ENCODE measurements at regions not wholly inside any gene's neighbourhood (a gene's known extent, or its start where the extent isn't known, plus 50 kb on each side); places are given as distances from the start of the nearest gene placed in this dataset.

DNA sequence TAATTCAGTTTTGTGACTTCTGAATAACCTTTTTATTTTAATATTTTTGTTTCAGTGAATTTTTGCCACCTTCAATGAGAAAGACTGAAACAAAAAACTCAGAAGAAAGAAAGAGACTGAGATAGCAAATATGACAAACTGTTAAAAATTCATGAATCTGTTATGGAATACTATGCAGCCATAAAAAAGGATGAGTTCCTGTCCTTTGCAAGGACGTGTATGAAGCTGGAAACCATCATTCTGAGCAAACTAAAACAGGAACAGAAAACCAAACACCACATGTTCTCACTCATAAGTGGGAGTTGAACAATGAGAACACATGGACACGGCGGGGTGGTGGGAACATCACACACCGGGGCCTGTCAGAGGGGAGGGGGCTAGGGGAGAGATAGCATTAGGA lies 193.4 kb upstream of the FGGY start:
- Histone ChIP-seq H3F3A (ENCODE audit: insufficient read depth, low read length, poor library complexity, severe bottlenecking) (no peaks in the 10 kb centered on the region), H3K36me3 (ENCODE audit: insufficient read depth, low read length) (no peaks in the 10 kb centered on the region), H3K9ac (ENCODE audit: low read length) (no peak overlapping the region), H3K9me3 (ENCODE audit: low read length) (no peaks in the 10 kb centered on the region), H4K20me1 (ENCODE audit: insufficient read depth) (no peaks in the 10 kb centered on the region), H2AFZ (ENCODE audit: low read depth, low read length) (no peak overlapping the region), H3K27ac (ENCODE audit: low read length) (no peak overlapping the region), H3K79me2 (replicated peaks; ENCODE audit: insufficient read depth, low read length) (no peaks in the 10 kb centered on the region), H3K27me3 (ENCODE audit: insufficient read depth, low read depth, low read length) (no peaks in the 10 kb centered on the region), H3K9me2 (ENCODE audit: insufficient read depth, low read length) (no peaks in the 10 kb centered on the region), H3K4me2 (ENCODE audit: low read length) (no peak overlapping the region), H3K4me3 (ENCODE audit: low read length) (no peak overlapping the region)
- TF ChIP-seq, protein P1, sequence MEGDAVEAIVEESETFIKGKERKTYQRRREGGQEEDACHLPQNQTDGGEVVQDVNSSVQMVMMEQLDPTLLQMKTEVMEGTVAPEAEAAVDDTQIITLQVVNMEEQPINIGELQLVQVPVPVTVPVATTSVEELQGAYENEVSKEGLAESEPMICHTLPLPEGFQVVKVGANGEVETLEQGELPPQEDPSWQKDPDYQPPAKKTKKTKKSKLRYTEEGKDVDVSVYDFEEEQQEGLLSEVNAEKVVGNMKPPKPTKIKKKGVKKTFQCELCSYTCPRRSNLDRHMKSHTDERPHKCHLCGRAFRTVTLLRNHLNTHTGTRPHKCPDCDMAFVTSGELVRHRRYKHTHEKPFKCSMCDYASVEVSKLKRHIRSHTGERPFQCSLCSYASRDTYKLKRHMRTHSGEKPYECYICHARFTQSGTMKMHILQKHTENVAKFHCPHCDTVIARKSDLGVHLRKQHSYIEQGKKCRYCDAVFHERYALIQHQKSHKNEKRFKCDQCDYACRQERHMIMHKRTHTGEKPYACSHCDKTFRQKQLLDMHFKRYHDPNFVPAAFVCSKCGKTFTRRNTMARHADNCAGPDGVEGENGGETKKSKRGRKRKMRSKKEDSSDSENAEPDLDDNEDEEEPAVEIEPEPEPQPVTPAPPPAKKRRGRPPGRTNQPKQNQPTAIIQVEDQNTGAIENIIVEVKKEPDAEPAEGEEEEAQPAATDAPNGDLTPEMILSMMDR (IDR thresholded peaks at IDR 0.05; ENCODE audit: poor library complexity, severe bottlenecking): no peak
- no peak for TF ChIP-seq SMC3 (conservative IDR thresholded peaks at IDR 0.05; ENCODE audit: poor library complexity)
- TF ChIP-seq, protein P2, sequence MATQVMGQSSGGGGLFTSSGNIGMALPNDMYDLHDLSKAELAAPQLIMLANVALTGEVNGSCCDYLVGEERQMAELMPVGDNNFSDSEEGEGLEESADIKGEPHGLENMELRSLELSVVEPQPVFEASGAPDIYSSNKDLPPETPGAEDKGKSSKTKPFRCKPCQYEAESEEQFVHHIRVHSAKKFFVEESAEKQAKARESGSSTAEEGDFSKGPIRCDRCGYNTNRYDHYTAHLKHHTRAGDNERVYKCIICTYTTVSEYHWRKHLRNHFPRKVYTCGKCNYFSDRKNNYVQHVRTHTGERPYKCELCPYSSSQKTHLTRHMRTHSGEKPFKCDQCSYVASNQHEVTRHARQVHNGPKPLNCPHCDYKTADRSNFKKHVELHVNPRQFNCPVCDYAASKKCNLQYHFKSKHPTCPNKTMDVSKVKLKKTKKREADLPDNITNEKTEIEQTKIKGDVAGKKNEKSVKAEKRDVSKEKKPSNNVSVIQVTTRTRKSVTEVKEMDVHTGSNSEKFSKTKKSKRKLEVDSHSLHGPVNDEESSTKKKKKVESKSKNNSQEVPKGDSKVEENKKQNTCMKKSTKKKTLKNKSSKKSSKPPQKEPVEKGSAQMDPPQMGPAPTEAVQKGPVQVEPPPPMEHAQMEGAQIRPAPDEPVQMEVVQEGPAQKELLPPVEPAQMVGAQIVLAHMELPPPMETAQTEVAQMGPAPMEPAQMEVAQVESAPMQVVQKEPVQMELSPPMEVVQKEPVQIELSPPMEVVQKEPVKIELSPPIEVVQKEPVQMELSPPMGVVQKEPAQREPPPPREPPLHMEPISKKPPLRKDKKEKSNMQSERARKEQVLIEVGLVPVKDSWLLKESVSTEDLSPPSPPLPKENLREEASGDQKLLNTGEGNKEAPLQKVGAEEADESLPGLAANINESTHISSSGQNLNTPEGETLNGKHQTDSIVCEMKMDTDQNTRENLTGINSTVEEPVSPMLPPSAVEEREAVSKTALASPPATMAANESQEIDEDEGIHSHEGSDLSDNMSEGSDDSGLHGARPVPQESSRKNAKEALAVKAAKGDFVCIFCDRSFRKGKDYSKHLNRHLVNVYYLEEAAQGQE (IDR thresholded peaks at IDR 0.05; ENCODE audit: borderline replicate concordance): no peak

DNA sequence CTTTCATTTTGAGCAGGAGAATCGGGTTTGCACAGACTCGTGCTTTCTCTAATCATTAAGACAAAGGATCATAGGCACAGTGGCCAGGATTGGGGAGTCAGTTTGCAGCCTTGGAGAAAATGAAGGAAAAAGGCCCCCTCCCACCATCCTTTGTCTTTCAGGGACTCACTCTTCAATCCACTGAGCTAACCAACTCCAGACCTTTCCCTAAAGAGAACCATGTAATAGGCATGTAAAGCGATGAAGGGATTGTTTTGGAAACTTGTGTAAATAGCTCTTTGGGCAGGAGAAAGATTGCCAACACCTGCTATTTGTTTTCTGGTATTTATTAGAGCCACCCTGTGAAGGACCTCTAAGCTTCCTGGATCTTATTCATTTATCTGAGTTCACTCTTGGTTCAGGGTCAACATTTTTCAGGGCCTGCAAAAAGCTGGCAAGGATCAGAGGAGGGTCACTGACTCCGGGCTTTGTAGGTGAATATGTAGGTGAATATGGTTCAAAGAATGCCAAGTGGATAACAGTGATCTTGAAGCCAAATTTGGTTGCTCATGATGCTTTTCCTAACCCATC lies 192.6 kb upstream of the FGGY start:
- Histone ChIP-seq H3F3A (ENCODE audit: insufficient read depth, low read length, poor library complexity, severe bottlenecking) (no peaks in the 10 kb centered on the region), H2AFZ (ENCODE audit: low read depth, low read length) (no peak overlapping the region), H3K4me2 (ENCODE audit: low read length) (no peak overlapping the region), H3K36me3 (ENCODE audit: insufficient read depth, low read length) (no peaks in the 10 kb centered on the region), H3K4me3 (ENCODE audit: low read length) (no peak overlapping the region), H3K27ac (ENCODE audit: low read length) (no peak overlapping the region), H3K79me2 (replicated peaks; ENCODE audit: insufficient read depth, low read length) (no peaks in the 10 kb centered on the region), H3K9ac (ENCODE audit: low read length) (no peak overlapping the region), H4K20me1 (ENCODE audit: insufficient read depth) (no peaks in the 10 kb centered on the region), H3K9me3 (ENCODE audit: low read length) (no peaks in the 10 kb centered on the region), H3K9me2 (ENCODE audit: insufficient read depth, low read length) (no peaks in the 10 kb centered on the region), H3K27me3 (ENCODE audit: insufficient read depth, low read depth, low read length) (no peaks in the 10 kb centered on the region)
- TF ChIP-seq EZH2 (IDR thresholded peaks at IDR 0.05; ENCODE audit: borderline replicate concordance, insufficient read depth, low read length, poor library complexity, severe bottlenecking): no peak
- no peak for TF ChIP-seq RAD21 (conservative IDR thresholded peaks at IDR 0.05)
- TF ChIP-seq TAF1 (IDR thresholded peaks at IDR 0.05; ENCODE audit: low read depth): no peak

DNA sequence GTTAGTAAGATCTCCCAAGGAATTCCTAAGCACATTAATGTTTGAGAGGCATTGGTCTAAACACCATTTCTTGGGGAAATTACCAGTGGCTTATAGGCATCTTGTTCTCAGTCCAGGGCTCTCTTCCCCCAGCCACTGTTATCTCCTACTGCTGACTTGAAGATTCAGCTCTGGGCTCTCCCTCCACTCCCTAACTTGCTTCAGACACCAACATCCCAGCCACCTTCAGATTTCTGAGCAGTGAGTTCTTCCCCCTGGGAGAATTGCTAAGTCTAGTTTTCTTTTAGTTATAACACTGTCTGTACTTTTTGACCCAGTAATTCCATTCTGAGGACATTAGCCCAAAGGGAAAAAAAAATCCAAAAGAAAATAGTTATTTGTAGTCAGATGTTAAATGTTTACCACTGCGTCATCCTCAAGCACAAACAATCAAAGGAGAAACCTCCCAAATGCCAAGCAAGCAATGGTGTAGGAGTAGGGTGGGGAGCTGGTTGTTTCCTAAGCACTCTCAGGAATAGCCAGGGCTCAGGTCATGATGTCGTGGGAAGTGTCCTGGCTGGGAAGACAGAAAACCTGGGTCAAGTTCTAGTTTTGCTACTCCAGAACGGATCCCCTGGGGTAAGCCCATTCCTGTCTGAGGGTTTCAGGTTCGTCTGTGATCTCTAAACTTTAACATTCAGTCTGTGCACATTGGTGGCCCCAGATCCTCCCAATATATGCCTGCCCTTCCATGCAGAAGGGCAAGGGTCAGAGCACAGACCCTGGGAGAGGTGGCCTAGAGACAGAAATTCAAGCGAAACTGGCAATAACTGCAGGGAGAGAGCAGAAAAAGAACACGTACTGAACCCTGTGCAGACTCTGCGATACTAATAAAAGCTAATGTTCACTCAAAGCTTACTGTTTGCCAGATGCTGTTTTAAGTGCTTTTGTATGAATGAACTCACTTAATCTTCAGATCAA lies 191.1 kb upstream of the FGGY start:
- H3K79me2 ChIP-seq (replicated peaks; ENCODE audit: insufficient read depth, low read length): no peaks in the 10 kb centered on the region
- TF ChIP-seq POLR2AphosphoS5 (IDR thresholded peaks at IDR 0.05): no peak
- no peak for TF ChIP-seq MXI1 (conservative IDR thresholded peaks at IDR 0.05; ENCODE audit: poor library complexity, severe bottlenecking)
- TF ChIP-seq SMC3 (conservative IDR thresholded peaks at IDR 0.05; ENCODE audit: poor library complexity): no peak
- TF ChIP-seq, protein P2 (IDR thresholded peaks at IDR 0.05; ENCODE audit: borderline replicate concordance): no peak
- TF ChIP-seq EP300 (conservative IDR thresholded peaks at IDR 0.05; ENCODE audit: poor library complexity, severe bottlenecking): no peak
- TF ChIP-seq, protein P1 (IDR thresholded peaks at IDR 0.05; ENCODE audit: poor library complexity, severe bottlenecking): no peak
- TF ChIP-seq RAD21 (conservative IDR thresholded peaks at IDR 0.05): no peak
- no peak overlapping the region for H2AFZ ChIP-seq (ENCODE audit: low read depth, low read length)
- H3K36me3 ChIP-seq (ENCODE audit: insufficient read depth, low read length): no peaks in the 10 kb centered on the region
- H3K9me2 ChIP-seq (ENCODE audit: insufficient read depth, low read length): no peaks in the 10 kb centered on the region
- H3F3A ChIP-seq (ENCODE audit: insufficient read depth, low read length, poor library complexity, severe bottlenecking): no peaks in the 10 kb centered on the region
- H3K9me3 ChIP-seq (ENCODE audit: low read length): no peaks in the 10 kb centered on the region
- no peak overlapping the region for H3K4me2 ChIP-seq (ENCODE audit: low read length)
- no peak overlapping the region for H3K4me3 ChIP-seq (ENCODE audit: low read length)
- H3K27me3 ChIP-seq (ENCODE audit: insufficient read depth, low read depth, low read length): no peaks in the 10 kb centered on the region
- no peaks in the 10 kb centered on the region for H4K20me1 ChIP-seq (ENCODE audit: insufficient read depth)
- no peak overlapping the region for H3K27ac ChIP-seq (ENCODE audit: low read length)
- H3K9ac ChIP-seq (ENCODE audit: low read length): no peak overlapping the region
